ENCODE measurements at regions not wholly inside any gene's neighbourhood (a gene's known extent, or its start where the extent isn't known, plus 50 kb on each side); places are given as distances from the start of the nearest gene placed in this dataset.

- DNase-seq = peak; percentile 31
Observed at GRCh38 chr22:46054091-46055073, 77.4 kb upstream of the WNT7B start.

- no peak for DNase-seq
Observed at GRCh38 chr22:46055181-46055875, 78.4 kb upstream of the WNT7B start.

- DNase-seq = no peak
Observed at GRCh38 chr22:46055911-46056545, 79.1 kb upstream of the WNT7B start.

GRCh38 chr22:46056546-46057245 is 79.7 kb upstream of the WNT7B start:
- no peak for DNase-seq

GRCh38 chr22:46057246-46058090 is 80.5 kb upstream of the WNT7B start:
- no peak for DNase-seq

- DNase-seq = peak; percentile 40
Observed at GRCh38 chr22:46058091-46058420, 81.1 kb upstream of the WNT7B start.

- no peak for DNase-seq
Observed at GRCh38 chr22:46058591-46059519, 81.9 kb upstream of the WNT7B start.

GRCh38 chr22:46060292-46061123 is 83.5 kb upstream of the WNT7B start:
- DNase-seq = no peak

GRCh38 chr22:46061124-46061500 is 84.2 kb upstream of the WNT7B start:
- no peak for DNase-seq

GRCh38 chr22:46061501-46062231 is 84.7 kb upstream of the WNT7B start:
- DNase-seq = no peak

GRCh38 chr22:46062232-46062615 is 85.3 kb upstream of the WNT7B start:
- DNase-seq = no peak

- no peak for DNase-seq
Observed at GRCh38 chr22:46062971-46063631, 86.1 kb upstream of the WNT7B start.

GRCh38 chr22:46063846-46064227 is 86.5 kb upstream of the PPARA start:
- DNase-seq = no peak

GRCh38 chr22:46064228-46064965 is 85.9 kb upstream of the PPARA start:
- DNase-seq = no peak

- DNase-seq = no peak
Observed at GRCh38 chr22:46064966-46065666, 85.2 kb upstream of the PPARA start.

- DNase-seq = no peak
Observed at GRCh38 chr22:46065691-46066454, 84.5 kb upstream of the PPARA start.

- no peak for DNase-seq
Observed at GRCh38 chr22:46066691-46067090, 83.6 kb upstream of the PPARA start.
